ENCODE measurements at regions not wholly inside any gene's neighbourhood (a gene's known extent, or its start where the extent isn't known, plus 50 kb on each side); places are given as distances from the start of the nearest gene placed in this dataset.

GRCh38 chr16:62249069-62249468 lies 212.8 kb upstream of the CDH8 start:
- no peak for TF ChIP-seq CTCF (IDR thresholded peaks at IDR 0.05)

GRCh38 chr16:62240722-62241121 lies 204.5 kb upstream of the CDH8 start:
- TF ChIP-seq CTCF (IDR thresholded peaks at IDR 0.05): no peak

- TF ChIP-seq CTCF (IDR thresholded peaks at IDR 0.05): peak; percentile 77
Observed at GRCh38 chr16:62225675-62226074, 189.4 kb upstream of the CDH8 start.

- TF ChIP-seq CTCF (IDR thresholded peaks at IDR 0.05): no peak
Observed at GRCh38 chr16:62224646-62225209, 188.5 kb upstream of the CDH8 start.

GRCh38 chr16:62216837-62217236 lies 180.6 kb upstream of the CDH8 start:
- no peak for TF ChIP-seq CTCF (IDR thresholded peaks at IDR 0.05)

GRCh38 chr16:62213763-62214162 lies 177.5 kb upstream of the CDH8 start:
- 0 out of 2 replicates have a peak, but pooled peaks have one; percentile 8 for TF ChIP-seq CTCF (IDR thresholded peaks at IDR 0.05)

- TF ChIP-seq CTCF (IDR thresholded peaks at IDR 0.05): no peak
Observed at GRCh38 chr16:62208934-62209333, 172.7 kb upstream of the CDH8 start.

GRCh38 chr16:62205459-62205858 lies 169.2 kb upstream of the CDH8 start:
- no peak for TF ChIP-seq CTCF (IDR thresholded peaks at IDR 0.05)
